SIG-M5 treated with dmso at 0.1 percent for 504 hours (cell line): ENCODE measurements at regions not wholly inside any gene's neighbourhood (a gene's known extent, or its start where the extent isn't known, plus 50 kb on each side); places are given as distances from the start of the nearest gene placed in this dataset.
"Not testable (repeated sequence)": the region's sequence is repeated elsewhere in the genome, so short reads cannot be mapped to it uniquely, and the experiment has no call there.

Source experiments
- DNase-seq: peaks from one replicate; lab custom pipeline; 2025; ENCODE audit not compliant: unreplicated experiment; lab: John Stamatoyannopoulos, UW

DNA sequence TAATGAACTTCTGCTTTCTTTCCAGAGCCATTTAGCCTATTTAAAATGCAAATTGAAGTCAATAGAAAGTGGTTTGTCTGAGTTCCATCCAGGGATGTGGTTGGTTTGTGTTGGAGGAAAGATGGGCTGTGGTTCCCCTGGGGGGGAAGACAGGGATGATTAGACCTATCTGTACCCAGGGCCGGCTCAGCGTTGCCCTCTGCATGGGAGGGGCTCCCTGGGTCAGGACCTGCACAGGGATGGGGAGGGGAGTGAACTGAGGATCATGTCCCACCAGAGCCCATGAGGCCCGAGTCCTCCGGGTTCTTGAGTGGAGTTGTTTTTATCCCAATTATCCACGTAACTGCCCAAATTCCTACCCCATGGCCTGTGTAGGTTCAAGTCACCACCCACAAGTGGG, 76.9 kb upstream of the SFSWAP start:
- no peak for DNase-seq

DNA sequence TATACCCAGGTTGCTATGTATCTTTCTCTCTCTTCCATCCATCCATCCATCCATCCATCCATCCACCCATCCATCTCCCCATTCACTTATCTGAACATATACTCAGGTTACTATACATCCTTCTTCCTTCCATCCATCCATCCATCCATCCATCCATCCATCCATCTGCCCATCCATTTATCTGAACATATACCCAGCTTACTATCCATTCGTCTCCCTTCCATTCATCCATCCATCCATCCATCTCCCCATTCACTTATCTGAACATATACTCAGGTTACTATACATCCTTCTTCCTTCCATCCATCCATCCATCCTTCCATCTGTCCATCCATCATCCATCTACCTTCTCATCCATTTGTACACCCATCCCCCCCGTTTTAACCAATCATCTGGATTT, 75.9 kb upstream of the SFSWAP start:
- DNase-seq, result not testable (repeated sequence)

DNA sequence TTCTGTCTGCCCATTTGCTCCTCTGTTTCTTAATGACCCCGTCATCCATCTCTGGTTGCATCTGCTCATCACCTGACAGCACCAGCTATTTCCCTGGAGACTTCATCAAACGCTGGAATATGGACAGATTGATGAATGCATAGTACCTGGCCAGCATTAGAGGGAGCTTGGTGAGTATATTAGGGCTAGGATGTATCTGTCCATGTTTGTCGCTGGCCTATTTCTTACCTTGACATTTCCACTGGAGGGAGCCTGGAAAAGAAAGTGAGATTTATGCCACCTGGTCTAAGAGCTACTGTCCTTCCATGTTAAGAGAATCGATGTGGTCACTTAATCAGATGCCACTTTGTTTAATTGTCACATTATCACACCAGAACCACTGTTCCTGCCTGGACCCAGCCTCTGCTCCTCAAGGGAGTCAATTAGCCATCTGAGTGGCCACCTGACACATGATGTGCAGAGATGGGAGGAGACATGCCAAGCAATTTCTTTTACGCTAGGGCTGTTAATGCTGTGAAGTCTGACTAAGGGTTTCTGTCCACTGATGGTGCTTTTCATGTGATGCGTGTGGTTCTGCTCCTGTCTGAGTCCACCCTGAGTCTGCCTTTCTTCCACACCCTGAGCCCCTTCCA, 75.3 kb upstream of the SFSWAP start:
- DNase-seq, result no peak

DNA sequence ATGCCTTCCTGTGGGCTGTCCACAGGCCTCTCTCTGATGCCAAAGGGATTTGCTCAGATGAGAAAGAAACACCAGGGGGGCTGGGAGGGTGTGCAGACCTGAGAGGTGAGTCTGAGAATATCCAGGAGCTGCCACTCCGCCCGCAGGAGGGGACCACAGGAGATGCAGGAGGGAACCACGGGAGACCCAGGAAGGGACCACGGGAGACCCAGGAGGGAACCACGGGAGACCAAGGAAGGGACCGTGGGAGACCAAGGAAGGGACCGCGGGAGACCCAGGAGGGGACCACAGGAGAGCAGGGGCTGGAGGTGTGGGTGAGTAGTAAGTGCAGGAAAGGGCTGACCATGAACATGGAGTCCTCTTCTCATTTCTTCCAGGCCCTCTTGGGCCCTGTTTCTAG, 74.6 kb upstream of the SFSWAP start:
- no peak for DNase-seq

DNA sequence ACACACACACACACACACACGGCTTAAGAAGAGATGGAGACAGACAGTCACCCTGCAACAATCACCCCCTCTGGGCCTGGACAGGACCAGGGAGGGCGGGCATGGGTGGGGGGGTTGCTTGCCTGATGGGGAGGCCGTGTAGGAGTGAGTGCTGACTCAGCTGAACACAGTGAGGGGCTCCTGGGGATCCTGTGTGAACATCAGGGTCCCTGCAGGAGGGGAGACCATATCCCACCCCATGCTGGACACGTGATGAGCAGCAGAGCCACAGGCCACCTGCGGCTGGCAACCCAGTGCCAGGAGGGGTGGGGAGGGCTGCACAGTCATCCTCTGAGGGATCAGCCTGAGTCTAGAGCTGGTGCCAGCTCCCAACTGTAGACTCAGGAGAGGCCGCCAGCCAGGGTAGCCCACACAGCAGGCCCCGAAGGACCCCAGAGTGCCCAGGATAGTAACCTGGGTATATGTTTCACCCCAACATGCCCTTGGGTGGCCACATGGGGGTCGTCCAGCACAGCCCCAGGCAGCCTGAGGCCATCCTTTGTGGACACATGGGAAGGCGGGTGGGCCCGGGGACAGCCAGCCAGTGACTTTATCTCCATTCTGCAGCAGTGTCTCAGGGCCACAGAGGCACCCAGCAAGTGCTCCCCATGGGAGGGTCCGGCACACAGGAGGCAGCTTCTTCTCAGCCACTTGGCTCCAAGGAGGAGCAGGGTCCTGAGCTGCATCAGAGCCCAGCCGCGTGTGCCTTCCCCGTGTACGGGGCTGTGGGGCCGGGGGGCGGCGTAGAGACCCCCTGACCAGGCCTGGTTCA, 73.7 kb upstream of the SFSWAP start:
- no peak for DNase-seq

DNA sequence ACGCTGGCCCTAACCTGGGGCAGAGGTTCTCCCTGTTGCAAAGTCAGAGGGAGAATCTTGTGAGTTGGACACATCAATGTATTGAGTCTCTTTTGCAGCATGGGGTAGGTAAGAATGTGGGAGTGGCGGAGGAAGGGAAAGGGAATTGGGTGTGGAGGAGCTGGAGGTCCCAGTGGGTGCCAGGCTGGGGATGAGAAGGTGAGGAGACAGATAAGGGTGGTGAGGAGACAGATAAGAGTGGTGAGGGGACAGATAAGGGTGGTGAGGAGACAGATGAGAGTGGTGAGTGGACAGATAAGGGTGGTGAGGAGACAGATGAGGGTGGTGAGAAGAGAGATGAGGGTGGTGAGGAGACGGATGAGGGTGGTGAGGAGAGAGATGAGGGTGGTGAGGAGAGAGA, 72.9 kb upstream of the SFSWAP start:
- DNase-seq, result no peak

DNA sequence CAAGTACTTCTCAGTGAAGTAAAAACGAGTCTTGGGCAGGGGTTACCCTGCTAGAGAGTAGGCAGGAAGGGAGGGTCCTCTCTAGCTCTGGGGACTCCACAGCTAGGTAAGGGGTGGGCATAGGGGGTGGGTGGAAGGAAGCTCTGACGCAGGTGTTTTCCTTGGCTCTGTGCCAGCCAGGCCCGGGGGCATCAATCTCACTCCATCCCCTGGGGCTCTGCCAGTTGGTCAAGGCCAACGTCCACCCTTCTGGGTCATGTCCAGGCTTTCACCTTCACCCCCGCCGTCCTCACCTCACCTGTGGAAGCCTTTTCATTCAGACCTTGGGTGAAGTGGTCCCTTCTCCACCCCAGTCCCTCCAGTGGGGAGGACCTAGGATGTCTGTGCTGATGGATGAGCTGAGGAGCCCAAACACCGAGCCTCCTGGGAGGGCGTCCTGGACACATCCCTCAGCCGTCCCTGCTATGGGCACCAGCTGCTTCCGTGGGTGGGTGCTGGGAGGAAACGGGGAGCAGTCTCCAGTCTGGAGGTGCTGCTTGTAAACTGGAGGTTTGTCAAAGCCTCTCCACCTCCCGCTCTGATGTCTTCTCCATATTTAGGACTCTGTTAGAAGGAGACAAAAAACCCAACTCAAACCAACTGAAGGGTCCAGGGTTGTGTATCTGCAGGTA, 71.5 kb upstream of the SFSWAP start:
- DNase-seq, result no peak

DNA sequence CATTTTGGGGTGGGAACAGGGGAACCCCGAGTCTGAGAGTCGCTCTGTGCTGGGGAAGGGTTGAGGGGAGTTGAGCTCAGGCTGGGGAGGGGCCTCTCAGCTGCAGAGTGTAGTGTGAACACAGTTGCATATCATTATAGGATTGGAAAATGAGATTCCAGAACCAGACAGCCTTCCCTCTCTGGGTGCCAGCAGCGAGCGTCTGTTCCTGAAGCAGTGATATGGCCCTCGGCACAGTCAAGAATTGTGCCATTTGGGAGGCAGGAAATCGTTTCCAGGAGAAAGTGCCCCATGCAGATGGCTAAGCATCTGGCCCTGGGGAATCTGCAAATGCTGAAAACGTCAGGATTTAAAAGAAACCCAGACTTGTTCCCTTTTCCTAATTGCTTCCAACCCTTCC, 70.4 kb upstream of the SFSWAP start:
- no peak for DNase-seq

DNA sequence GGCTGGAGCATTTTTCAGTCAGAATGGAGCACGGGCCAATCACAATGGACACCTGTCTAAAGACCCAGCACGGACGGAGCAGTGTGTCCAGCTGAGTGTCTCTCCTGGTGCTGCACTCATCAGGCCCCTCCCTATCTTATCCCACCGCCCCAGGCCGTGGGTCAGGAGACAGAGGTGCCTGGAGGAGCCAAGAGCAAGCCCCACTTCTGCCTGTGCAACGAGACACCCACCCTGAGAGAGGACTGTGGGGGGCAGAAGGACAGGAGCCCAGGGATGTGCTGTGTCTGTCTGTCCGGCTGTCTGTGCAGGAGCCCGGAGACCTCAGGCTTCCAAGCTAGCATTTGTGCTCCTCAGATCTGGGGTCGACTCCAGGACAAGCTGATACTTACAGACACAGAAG, 69.6 kb upstream of the SFSWAP start:
- no peak for DNase-seq

DNA sequence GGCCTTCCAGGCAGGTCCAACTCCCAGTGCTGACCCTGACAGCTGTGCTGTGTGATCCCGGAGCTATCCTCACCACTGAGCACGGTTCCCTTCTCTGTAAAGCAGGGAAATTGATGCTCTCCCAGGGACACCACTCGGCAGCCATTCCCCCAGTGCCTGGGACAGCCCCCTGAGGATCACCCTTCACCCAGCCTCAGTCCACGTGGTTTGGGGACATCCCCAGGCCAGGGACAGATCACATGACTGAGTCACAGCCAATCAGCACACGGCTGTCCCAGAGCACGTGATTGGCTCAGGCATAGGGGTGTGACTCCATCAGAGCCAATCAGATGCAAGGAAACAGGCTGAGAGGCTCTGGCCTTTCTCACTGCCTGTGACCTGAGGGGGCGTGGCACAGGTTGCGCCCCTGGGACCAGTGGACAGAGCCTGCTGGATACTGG, 68.8 kb upstream of the SFSWAP start:
- no peak for DNase-seq

DNA sequence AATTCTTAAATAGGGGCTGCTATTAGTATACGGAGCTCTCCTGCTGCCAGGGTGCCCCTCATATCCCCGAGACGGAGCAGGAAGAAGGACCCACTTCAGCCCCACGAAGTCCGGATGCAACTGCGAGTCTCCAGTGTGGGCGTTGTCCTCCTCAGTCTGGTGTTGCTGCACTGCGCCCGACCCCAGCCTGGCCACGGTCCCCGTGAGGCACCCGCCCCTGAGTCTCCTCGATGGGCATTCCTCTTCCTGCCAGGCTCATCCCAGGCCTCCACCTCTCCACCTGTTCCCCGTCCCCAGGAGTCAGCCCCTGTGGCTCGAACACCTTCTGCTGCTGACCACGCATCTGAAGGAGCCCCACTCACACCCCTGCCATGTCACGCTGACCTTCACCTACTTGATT, 68.1 kb upstream of the SFSWAP start:
- DNase-seq, result no peak

DNA sequence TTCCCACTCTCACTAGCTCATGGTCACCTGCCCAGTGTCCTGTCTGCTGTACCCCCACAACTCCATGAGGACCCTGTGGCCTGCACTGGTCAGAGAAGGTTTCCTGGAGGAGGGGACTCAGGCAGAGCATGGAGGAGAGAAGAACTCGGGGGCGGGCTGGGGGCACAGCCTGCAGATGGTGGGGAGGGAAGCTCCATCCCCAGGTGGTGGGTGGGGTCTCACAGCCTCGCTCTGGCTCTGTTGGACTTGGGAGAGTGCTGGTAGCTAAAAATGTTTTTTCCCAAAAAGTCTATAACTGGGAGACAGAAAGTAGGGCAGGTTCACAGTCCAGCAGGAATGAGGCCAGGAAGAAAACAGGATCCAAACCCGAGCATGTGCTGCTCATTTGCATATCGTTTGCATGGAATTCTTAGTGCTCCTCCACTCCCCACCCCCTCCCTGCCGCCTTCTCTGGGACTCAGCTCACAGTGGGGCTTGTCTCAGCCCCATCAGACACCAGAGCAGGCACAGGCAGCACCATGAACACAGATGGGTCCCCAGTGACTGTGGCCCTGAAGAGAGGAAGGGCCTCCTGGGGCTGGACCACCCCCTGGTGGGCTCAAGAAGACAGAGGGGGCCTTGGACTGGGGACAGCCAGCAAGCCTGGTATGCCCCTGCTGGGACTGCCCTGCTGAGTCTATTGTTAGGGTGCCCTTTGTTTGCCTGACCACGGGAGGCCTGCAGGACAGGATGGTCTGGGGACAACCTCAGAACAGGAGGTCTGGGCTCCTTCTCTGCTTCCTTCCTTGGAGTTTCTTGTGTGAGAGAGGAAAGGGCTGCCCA, 67.0 kb upstream of the SFSWAP start:
- no peak for DNase-seq

DNA sequence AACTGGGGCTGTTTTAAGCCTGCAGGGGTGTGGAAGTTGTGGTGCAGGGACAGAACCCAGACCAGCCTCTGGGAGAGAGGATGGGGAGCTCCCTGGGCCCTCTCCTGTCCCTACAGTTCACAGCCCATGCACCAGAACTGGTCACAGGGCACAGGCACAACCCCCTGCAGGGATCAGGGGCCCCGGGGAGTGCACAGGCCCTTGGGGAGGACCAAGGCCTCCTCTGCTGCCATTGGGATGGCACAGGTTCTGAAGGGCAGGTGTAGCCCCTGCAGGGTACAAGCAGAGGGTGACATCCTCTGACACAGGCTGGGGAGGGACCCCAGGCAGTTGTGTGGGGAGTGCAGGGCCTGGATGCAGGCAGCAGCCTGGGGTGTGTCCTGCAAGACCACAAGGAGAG, 66.4 kb upstream of the SFSWAP start:
- no peak for DNase-seq

DNA sequence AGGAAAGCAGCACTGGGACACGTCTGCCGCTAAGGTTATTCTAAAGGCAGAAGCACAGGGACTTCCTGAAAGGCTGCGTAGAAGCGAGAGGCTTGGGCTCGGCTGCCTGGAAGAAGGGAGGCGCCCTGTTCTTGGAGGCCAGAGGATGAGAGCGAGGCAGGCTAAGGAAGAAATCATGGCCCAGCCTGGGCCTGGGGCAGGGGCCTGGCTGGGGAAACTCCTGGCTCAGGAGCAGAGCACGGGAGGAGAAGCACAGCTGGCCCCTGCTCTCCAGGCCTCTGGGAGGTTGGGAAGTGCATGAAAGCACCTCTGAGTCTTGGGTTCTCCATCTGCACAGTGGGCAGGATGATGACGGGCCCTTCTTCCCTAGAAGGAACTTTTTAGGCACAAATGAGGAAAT, 66.0 kb upstream of the SFSWAP start:
- not testable (repeated sequence) for DNase-seq

DNA sequence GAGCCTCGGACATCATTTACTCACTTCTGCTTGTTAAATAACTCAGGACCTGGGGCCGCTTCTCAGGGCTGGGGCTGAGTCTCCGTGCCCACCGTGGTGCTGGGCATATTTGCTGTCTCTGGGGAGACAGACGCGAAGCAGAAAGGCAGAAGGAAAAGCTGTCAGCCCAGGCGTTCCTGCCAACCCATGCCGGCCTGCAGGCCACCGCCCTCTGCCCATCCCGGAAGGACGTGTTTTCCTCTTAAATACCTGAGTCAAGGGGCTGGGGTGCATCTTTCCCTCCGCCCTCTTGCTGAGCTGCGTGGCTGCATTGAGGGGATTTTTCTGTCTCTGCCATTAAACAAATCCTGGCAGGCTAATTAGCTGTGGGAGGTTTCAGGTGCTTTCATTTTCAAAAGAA, 65.3 kb upstream of the SFSWAP start:
- DNase-seq, result not testable (repeated sequence)

DNA sequence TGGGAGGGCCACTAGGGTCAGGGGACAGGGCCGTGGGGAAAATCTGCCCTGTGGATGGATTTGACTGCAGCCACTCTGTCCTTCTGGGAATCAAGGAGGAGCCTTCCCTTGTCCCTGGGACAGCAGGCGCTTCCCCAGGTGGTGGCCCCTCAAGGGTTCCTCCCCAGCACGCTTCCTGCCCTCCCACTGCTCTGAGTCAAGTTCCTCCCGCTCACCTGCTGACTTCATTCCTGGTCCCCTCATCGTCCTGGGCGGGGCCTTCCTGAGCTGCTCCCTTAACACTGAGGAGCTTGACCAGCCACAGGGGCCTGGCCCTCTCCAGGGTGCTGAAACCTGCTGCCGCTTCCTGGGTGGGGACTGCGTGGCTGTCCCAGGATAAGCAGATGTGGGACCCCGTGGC, 64.4 kb upstream of the SFSWAP start:
- DNase-seq, result not testable (repeated sequence)

DNA sequence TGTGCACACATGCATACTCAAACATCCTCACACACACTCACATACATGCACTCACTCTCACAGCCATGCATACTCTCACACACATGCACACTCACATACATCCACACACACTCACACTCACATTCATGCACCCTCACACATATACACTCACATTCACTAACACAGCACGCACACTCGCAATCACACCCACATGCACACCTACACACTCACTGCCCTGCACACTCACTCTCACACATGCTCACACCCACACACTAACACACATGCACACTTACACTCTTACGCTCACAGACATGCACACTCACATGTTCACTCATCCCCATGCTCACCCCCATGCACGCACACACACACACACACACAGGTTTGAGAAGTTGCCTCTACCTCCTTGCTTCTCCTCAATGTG, 63.2 kb upstream of the SFSWAP start:
- no peak for DNase-seq

DNA sequence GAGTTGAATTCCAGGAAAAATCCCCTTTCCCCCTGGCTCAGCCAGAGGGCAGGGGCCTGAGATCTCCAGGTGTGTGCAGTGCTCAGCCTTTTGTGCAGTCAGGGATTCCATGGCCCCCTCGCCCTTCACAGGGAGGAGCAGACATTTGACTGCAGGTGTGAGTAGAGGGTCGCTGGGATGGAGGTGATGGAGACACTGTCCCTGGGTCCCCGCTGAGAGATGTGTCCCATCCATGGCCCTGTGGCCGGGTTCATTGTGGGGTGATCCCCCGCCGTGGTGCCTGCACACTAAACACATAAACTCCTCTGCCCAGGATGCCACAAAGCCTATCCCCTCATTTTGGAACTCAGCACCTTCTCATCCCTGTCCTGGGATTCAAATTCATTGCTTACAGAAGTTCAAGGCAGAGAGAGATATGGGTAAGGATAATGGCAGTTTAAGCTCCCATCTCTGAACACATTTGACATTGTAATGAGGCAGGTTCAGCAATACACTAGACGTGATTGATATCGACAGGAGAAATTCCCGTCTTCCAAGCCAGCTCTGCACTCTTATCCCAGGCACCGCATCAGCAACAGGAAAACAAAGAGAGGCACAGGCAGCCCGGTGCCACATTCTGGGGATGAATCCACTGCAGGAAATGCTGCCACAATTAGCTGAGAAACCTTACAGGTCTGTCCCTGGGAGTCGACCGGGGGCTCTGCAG, 55.3 kb upstream of the SFSWAP start:
- DNase-seq, result not testable (repeated sequence)

DNA sequence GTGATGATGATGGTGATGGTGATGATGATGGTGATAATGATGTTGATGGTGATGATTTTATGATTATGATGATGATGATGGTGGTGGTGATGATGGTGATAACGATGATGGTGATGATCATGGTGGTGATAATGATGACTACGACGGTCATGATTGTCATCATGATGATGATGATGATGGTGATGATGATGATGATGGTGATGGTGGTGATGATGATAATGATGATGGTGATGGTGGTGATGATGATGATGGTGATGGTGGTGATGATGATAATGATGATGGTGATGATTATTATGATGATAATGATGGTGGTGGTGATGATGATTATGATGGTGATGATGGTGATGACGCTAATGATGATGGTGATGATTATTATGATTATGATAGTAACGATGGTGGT, 54.1 kb upstream of the SFSWAP start:
- not testable (repeated sequence) for DNase-seq

DNA sequence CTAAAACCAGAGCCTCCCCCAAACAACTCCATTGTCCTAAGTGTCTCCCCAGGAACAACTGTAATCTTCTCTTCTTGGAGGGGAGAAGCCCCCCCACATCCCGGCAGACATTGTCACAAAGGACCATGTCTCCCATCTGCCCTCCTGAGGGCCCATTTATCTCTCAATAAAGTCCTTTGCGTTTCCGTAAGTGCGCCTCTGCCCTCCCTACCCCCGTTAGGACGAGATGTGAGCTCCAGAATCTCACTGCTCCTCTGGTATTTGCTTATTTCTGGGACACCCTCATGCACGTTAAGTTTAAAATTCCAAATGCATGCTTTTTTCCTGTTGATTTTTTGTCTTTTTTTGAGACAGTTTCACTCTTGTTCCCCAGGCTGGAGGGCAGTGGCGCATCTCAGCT, 52.3 kb upstream of the SFSWAP start:
- not testable (repeated sequence) for DNase-seq

DNA sequence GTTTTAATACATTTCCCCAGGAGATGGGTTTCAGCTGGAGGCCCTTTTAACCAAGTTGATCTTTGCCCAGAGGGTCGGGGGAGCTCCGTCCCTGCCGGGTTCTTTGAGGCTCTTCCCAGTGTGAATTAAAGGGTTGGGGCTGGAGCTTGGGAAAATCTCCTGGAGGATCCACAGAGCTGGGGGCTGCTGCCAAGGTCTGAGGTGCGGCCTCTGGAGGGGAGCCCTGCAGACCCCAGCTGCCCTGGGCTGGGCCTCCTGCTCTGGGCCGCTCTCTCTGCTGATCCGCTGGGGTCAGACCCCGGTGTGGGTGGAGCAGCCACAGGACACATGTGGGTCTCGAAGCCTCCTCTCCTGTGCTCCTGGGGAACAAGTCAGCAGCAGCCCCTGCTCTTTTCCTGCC, 51.4 kb upstream of the SFSWAP start:
- not testable (repeated sequence) for DNase-seq
